Astrocyte (in vitro differentiated cells and primary cell): ENCODE measurements at regions not wholly inside any gene's neighbourhood (a gene's known extent, or its start where the extent isn't known, plus 50 kb on each side); places are given as distances from the start of the nearest gene placed in this dataset.

ENCODE experiments used
- DNase-seq: peaks from one replicate; pipeline ENCODE4 v3.0.0-alpha.2; 2010; ENCODE audit warnings: low read depth
- FAIRE-seq: peaks from 2 replicates; lab custom pipeline; 2011; peaks lifted over from hg19 to GRCh38; lab: Jason Lieb, UNC
- H2AFZ ChIP-seq: 2 replicates; pipeline ENCODE4 v1.6.0; 2012; ENCODE audit warnings: low read depth, low read length, inconsistent platforms
- H3K27ac ChIP-seq: 2 replicates; pipeline ENCODE4 v1.5.1; 2011; ENCODE audit warnings: low read depth, low read length, inconsistent platforms
- H3K27me3 ChIP-seq: 2 replicates; pipeline ENCODE4 v1.6.0; 2011; ENCODE audit warnings: low read length, inconsistent platforms; ENCODE audit not compliant: insufficient read depth
- H3K36me3 ChIP-seq: 2 replicates; pipeline ENCODE4 v1.5.1; 2011; ENCODE audit warnings: low read length, inconsistent platforms; ENCODE audit not compliant: insufficient read depth
- H3K4me1 ChIP-seq: 2 replicates; pipeline ENCODE4 v1.5.1; 2011; ENCODE audit warnings: low read length, inconsistent platforms; ENCODE audit not compliant: insufficient read depth
- H3K4me2 ChIP-seq: 2 replicates; pipeline ENCODE4 v1.6.0; 2012; ENCODE audit warnings: low read length, inconsistent platforms
- H3K4me3 ChIP-seq: 2 replicates; pipeline ENCODE4 v1.5.1; 2011; ENCODE audit warnings: low read depth, mild to moderate bottlenecking, low read length, inconsistent platforms; ENCODE audit not compliant: insufficient read depth
- H3K79me2 ChIP-seq: 2 replicates; pipeline ENCODE4 v1.6.0; 2012; ENCODE audit warnings: mild to moderate bottlenecking, low read length, inconsistent platforms; ENCODE audit not compliant: insufficient read depth
- H3K9ac ChIP-seq: 2 replicates; pipeline ENCODE4 v1.6.0; 2012; ENCODE audit warnings: mild to moderate bottlenecking, low read length, inconsistent platforms
- H3K9me3 ChIP-seq: 2 replicates; pipeline ENCODE4 v1.5.1; 2012; ENCODE audit warnings: low read depth, mild to moderate bottlenecking, low read length, inconsistent platforms; ENCODE audit not compliant: insufficient read depth
- H4K20me1 ChIP-seq: 2 replicates; pipeline ENCODE4 v1.6.0; 2012; ENCODE audit warnings: low read length, inconsistent platforms; ENCODE audit not compliant: insufficient read depth
- H3K27ac Mint-ChIP-seq: one replicate; pipeline ENCODE4 v1.8.0; 2021; ENCODE audit warnings: mild to moderate bottlenecking, mixed read lengths; ENCODE audit not compliant: unreplicated experiment
- H3K27me3 Mint-ChIP-seq: one replicate; pipeline ENCODE4 v1.8.0; 2021; ENCODE audit warnings: low read depth, mixed read lengths; ENCODE audit not compliant: unreplicated experiment
- H3K36me3 Mint-ChIP-seq: one replicate; pipeline ENCODE4 v1.8.0; 2021; ENCODE audit warnings: low read depth, mixed read lengths; ENCODE audit not compliant: unreplicated experiment
- H3K4me1 Mint-ChIP-seq: one replicate; pipeline ENCODE4 v1.8.0; 2021; ENCODE audit warnings: low read depth, mixed read lengths; ENCODE audit not compliant: unreplicated experiment
- H3K4me3 Mint-ChIP-seq: one replicate; pipeline ENCODE4 v1.8.0; 2021; ENCODE audit warnings: mild to moderate bottlenecking, moderate library complexity, mixed read lengths; ENCODE audit not compliant: unreplicated experiment
- H3K9me3 Mint-ChIP-seq: one replicate; pipeline ENCODE4 v1.8.0; 2021; ENCODE audit warnings: mild to moderate bottlenecking, mixed read lengths; ENCODE audit not compliant: unreplicated experiment
- CTCF ChIP-seq: IDR thresholded peaks from 2 replicates; pipeline ENCODE4 v1.5.1; 2011; ENCODE audit warnings: low read depth, mild to moderate bottlenecking, inconsistent platforms, low read length, moderate library complexity; ENCODE audit not compliant: insufficient read depth
- EZH2 ChIP-seq: IDR thresholded peaks from 2 replicates; pipeline ENCODE4 v1.6.1; 2012; ENCODE audit warnings: mild to moderate bottlenecking, low read length, inconsistent platforms; ENCODE audit not compliant: insufficient read depth

- Histone ChIP-seq H3K27ac (no peak overlapping the region), H3K4me2 (no peak overlapping the region), H2AFZ (no peak overlapping the region), H3K79me2 (no peaks in the 10 kb centered on the region), H3K4me3 (no peak overlapping the region), H3K27me3 (no peaks in the 10 kb centered on the region), H3K4me1 (no peaks in the 10 kb centered on the region), H3K36me3 (no peaks in the 10 kb centered on the region), H3K9me3 (no peaks in the 10 kb centered on the region), H4K20me1 (no peaks in the 10 kb centered on the region), H3K9ac (no peak overlapping the region)
- Mint-ChIP-seq H3K4me1 (no peaks in the 10 kb centered on the region), H3K27me3 (peaks cover 5% of the 10 kb centered on the region), H3K27ac (no peak overlapping the region), H3K4me3 (no peak overlapping the region), H3K36me3 (no peaks in the 10 kb centered on the region), H3K9me3 (no peaks in the 10 kb centered on the region)
- FAIRE-seq (no peak), DNase-seq (no peak)
- TF ChIP-seq CTCF (no peak), EZH2 (no peak)
Measured at GRCh38 chr16:55386534-55387296, 62.7 kb downstream of the IRX6 start.

DNA sequence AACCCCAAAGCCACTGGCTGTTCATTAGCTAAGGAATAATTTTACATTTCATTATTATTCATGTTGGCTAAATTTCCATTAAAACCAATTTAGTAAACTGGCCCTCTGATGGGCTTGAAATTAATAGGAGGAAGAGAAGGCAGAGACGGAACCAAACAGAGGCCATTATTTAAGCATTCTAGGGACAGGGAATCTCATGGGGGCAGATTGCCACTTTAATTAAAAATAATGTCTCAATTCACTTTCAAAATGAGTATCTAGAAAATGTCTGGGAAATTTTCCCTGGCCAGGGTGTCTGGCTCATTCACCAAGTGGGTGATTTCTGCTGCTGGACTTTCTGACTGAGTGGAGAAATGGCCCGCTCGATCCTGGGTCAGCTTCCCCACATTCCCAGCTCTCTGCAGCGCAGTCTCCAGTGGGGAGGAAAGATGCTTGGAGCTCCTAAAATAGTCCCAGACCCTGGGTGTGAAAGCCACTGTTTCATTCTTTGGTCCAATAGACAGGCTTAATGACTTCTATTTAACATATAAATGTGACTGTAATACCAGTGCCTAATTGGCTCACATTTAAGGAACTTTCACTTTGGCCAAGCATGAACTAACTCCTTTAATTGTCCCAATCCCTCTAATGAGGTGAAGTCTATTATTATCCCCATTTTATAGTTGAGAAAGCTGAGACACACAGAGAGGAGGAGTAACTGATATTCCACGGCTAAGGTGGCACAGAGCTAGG is 64.3 kb downstream of the IRX6 start:
- Histone ChIP-seq H3K4me3 (no peak overlapping the region), H3K79me2 (no peaks in the 10 kb centered on the region), H3K27ac (no peak overlapping the region), H3K9me3 (no peaks in the 10 kb centered on the region), H3K36me3 (no peaks in the 10 kb centered on the region), H3K9ac (no peak overlapping the region), H3K27me3 (no peaks in the 10 kb centered on the region), H3K4me2 (no peak overlapping the region), H2AFZ (no peak overlapping the region), H4K20me1 (no peaks in the 10 kb centered on the region), H3K4me1 (no peaks in the 10 kb centered on the region)
- no peak overlapping the region for H3K27ac Mint-ChIP-seq
- H3K9me3 Mint-ChIP-seq = no peaks in the 10 kb centered on the region
- no peak for TF ChIP-seq CTCF
- no peak for TF ChIP-seq EZH2
- DNase-seq (no peak), FAIRE-seq (no peak)
- no peaks in the 10 kb centered on the region for H3K36me3 Mint-ChIP-seq
- H3K4me3 Mint-ChIP-seq = no peak overlapping the region
- no peaks in the 10 kb centered on the region for H3K4me1 Mint-ChIP-seq
- H3K27me3 Mint-ChIP-seq = peaks cover 6% of the 10 kb centered on the region
